Stimulated activated CD8-positive, alpha-beta memory T cell treated with anti-CD3 and anti-CD28 coated beads, Interleukin-4, amount 100 ng/mL, for 48 hours (primary cell): ENCODE measurements at regions not wholly inside any gene's neighbourhood (a gene's known extent, or its start where the extent isn't known, plus 50 kb on each side); places are given as distances from the start of the nearest gene placed in this dataset.
"Not testable (repeated sequence)": the region's sequence is repeated elsewhere in the genome, so short reads cannot be mapped to it uniquely, and the experiment has no call there.

Source experiments
- DNase-seq: peaks from one replicate; pipeline ENCODE4 v3.0.0-alpha.2; 2020

GRCh38 chr4:9704551-9705332 is 76.7 kb upstream of the DRD5 start:
- DNase-seq: no peak

- not testable (repeated sequence) for DNase-seq
These were observed 74.2 kb upstream of the DRD5 start for GRCh38 chr4:9707281-9707680.

GRCh38 chr4:9707936-9708335 is 73.5 kb upstream of the DRD5 start:
- DNase-seq: not testable (repeated sequence)

GRCh38 chr4:9709724-9710123 is 71.7 kb upstream of the DRD5 start:
- no peak for DNase-seq

- not testable (repeated sequence) for DNase-seq
These were observed 66.2 kb upstream of the DRD5 start for GRCh38 chr4:9715271-9715670.

- DNase-seq: no peak
These were observed 65.3 kb upstream of the DRD5 start for GRCh38 chr4:9716093-9716492.

GRCh38 chr4:9718246-9718939 is 63.0 kb upstream of the DRD5 start:
- not testable (repeated sequence) for DNase-seq

GRCh38 chr4:9722131-9722530 is 59.3 kb upstream of the DRD5 start:
- DNase-seq: not testable (repeated sequence)
